IMR-90 (cell line): ENCODE measurements at regions not wholly inside any gene's neighbourhood (a gene's known extent, or its start where the extent isn't known, plus 50 kb on each side); places are given as distances from the start of the nearest gene placed in this dataset.

Experiments used
- ATAC-seq: fragments of 200-7000 bp; cut with Tn5 transposase; 2 replicates; pipeline ENCODE4 v1.9.1; 2020; ENCODE audit warnings: low read depth, mild to moderate bottlenecking, moderate library complexity
- BruUV-seq: library from RNA; stranded (reverse); fragments of 400-500 nt; replicated peaks from 2 replicates; lab custom pipeline; 2021; lab: Mats Ljungman, UMichigan
- CTCF ChIA-PET: fragments of 300-600 bp; formaldehyde crosslinking; extraction: SDS; loops from one replicate; lab custom pipeline; 2021; ENCODE audit warnings: antibody characterized with exemption; lab: Yijun Ruan, JAX
- POLR2A ChIA-PET: fragments of 300-600 bp; sonication (Branson Sonifier 250); formaldehyde crosslinking; loops from one replicate; lab custom pipeline; 2022; ENCODE audit warnings: antibody characterized with exemption; ENCODE audit not compliant: unreplicated experiment; lab: Charles Lee
- DNase-seq: peaks from one replicate; pipeline ENCODE4 v3.0.0; 2013
- H2AFZ ChIP-seq: replicated peaks from 2 replicates; pipeline ENCODE3; 2013; ENCODE audit warnings: low read length, mild to moderate bottlenecking; ENCODE audit not compliant: poor library complexity
- H2AK5ac ChIP-seq: 2 replicates; pipeline ENCODE4 v1.6.1; 2013; ENCODE audit warnings: low read depth, low read length, inconsistent platforms
- H2AK9ac ChIP-seq: replicated peaks from 2 replicates; pipeline ENCODE3; 2013; ENCODE audit warnings: mild to moderate bottlenecking, low read depth, low read length, moderate library complexity; ENCODE audit not compliant: poor library complexity
- H2BK120ac ChIP-seq: 2 replicates; pipeline ENCODE4 v1.6.1; 2013; ENCODE audit warnings: low read depth, low read length, inconsistent platforms
- H2BK15ac ChIP-seq: 3 replicates; pipeline ENCODE4 v1.6.1; 2013; ENCODE audit warnings: low read depth, low read length, inconsistent platforms
- H2BK20ac ChIP-seq: 2 replicates; pipeline ENCODE4 v1.6.1; 2013; ENCODE audit warnings: low read depth, mild to moderate bottlenecking, inconsistent platforms, low read length, moderate library complexity
- H2BK5ac ChIP-seq: 2 replicates; pipeline ENCODE4 v1.6.1; 2013; ENCODE audit warnings: mild to moderate bottlenecking, low read depth, low read length, inconsistent platforms; ENCODE audit not compliant: poor library complexity, severe bottlenecking
- H3K14ac ChIP-seq: replicated peaks from 2 replicates; pipeline ENCODE4 v1.6.1; 2013; ENCODE audit warnings: low read depth, low read length, inconsistent platforms
- H3K18ac ChIP-seq: 2 replicates; pipeline ENCODE4 v1.6.1; 2013; ENCODE audit warnings: low read depth, low read length, control low read depth
- H3K23ac ChIP-seq: 2 replicates; pipeline ENCODE4 v1.6.1; 2013; ENCODE audit warnings: low read depth, low read length, inconsistent platforms
- H3K27ac ChIP-seq: 2 replicates; pipeline ENCODE4 v1.5.1; 2013; ENCODE audit warnings: mild to moderate bottlenecking, control low read depth, low read length; ENCODE audit not compliant: insufficient read depth
- H3K27me3 ChIP-seq: 2 replicates; pipeline ENCODE4 v1.6.1; 2013; ENCODE audit warnings: low read length; ENCODE audit not compliant: control insufficient read depth, insufficient read depth
- H3K36me3 ChIP-seq: 2 replicates; pipeline ENCODE4 v1.6.1; 2013; ENCODE audit warnings: low read length, mixed read lengths; ENCODE audit not compliant: control insufficient read depth, insufficient read depth
- H3K4ac ChIP-seq: 2 replicates; pipeline ENCODE4 v1.6.1; 2013; ENCODE audit warnings: low read depth, low read length, inconsistent platforms
- H3K4me1 ChIP-seq: 2 replicates; pipeline ENCODE4 v1.6.1; 2013; ENCODE audit warnings: low read length, mixed read lengths; ENCODE audit not compliant: control insufficient read depth, insufficient read depth
- H3K4me2 ChIP-seq: 2 replicates; pipeline ENCODE4 v1.6.1; 2013; ENCODE audit warnings: low read depth, mild to moderate bottlenecking, control low read depth, low read length, moderate library complexity
- H3K4me3 ChIP-seq: 2 replicates; pipeline ENCODE4 v1.5.1; 2013; ENCODE audit warnings: low read depth, mild to moderate bottlenecking, control low read depth, low read length, moderate library complexity; ENCODE audit not compliant: insufficient read depth
- H3K56ac ChIP-seq: 2 replicates; pipeline ENCODE4 v1.6.1; 2013; ENCODE audit warnings: low read length, inconsistent platforms; ENCODE audit not compliant: insufficient read depth; ENCODE audit errors: extremely low read depth
- H3K79me1 ChIP-seq, 2 experiments: 2 replicates each; pipeline ENCODE4 v1.6.1; 2013; ENCODE audit warnings: low read length in 2 of 2, inconsistent platforms in 1 of 2, low read depth in 1 of 2
- H3K9ac ChIP-seq: 2 replicates; pipeline ENCODE4 v1.6.1; 2013; ENCODE audit warnings: low read depth, low read length, control low read depth
- H3K9me1 ChIP-seq: 2 replicates; pipeline ENCODE4 v1.6.1; 2013; ENCODE audit warnings: low read length, inconsistent platforms; ENCODE audit not compliant: insufficient read depth
- H3K9me3 ChIP-seq: 2 replicates; pipeline ENCODE4 v1.6.1; 2013; ENCODE audit warnings: low read length; ENCODE audit not compliant: control insufficient read depth, insufficient read depth
- H4K20me1 ChIP-seq: 2 replicates; pipeline ENCODE4 v1.6.1; 2013; ENCODE audit warnings: low read length, inconsistent platforms; ENCODE audit not compliant: insufficient read depth
- H4K5ac ChIP-seq: 2 replicates; pipeline ENCODE4 v1.6.1; 2013; ENCODE audit warnings: mild to moderate bottlenecking, low read depth, low read length, control low read depth
- H4K8ac ChIP-seq, 2 experiments: 2 replicates each; pipeline ENCODE4 v1.6.1; 2013; ENCODE audit warnings: low read depth in 2 of 2, low read length in 2 of 2, control low read depth in 1 of 2, inconsistent platforms in 1 of 2
- H4K91ac ChIP-seq: 2 replicates; pipeline ENCODE4 v1.6.1; 2013; ENCODE audit warnings: low read depth, low read length, inconsistent platforms; ENCODE audit not compliant: insufficient read depth
- MAZ ChIP-seq: IDR thresholded peaks from 2 replicates; pipeline ENCODE4 v1.6.1; 2012; ENCODE audit warnings: low read depth, mild to moderate bottlenecking, low read length, improper control_type of control experiment, moderate library complexity, borderline replicate concordance
- RAD21 ChIP-seq: IDR thresholded peaks from 2 replicates; pipeline ENCODE4 v1.6.1; 2012; ENCODE audit warnings: low read length, improper control_type of control experiment
- RCOR1 ChIP-seq: IDR thresholded peaks from 2 replicates; pipeline ENCODE4 v1.6.1; 2012; ENCODE audit warnings: mild to moderate bottlenecking, low read length, improper control_type of control experiment; ENCODE audit not compliant: insufficient replicate concordance
- RFX5 ChIP-seq: IDR thresholded peaks from 2 replicates; pipeline ENCODE4 v1.8.0; 2012; ENCODE audit warnings: low read depth, mild to moderate bottlenecking, low read length, moderate library complexity
- WGBS, 2 experiments: methylation state at CpG; one replicate each; pipeline versions ENCODE4 v1.1.5 to v1.1.7; 2013; ENCODE audit warnings: missing lambda C conversion rate in 2 of 2; ENCODE audit not compliant: insufficient read length in 1 of 2; ENCODE audit errors: extremely low coverage in 2 of 2; 5-methylcytosine and 5-hydroxymethylcytosine counted together
- dilution Hi-C: fragments of 300-500 bp; cut with HindIII; formaldehyde crosslinking; loops from one replicate; pipeline ENCODE4 v1.14.3; 2018; ENCODE audit warnings: low sequenced_read_pairs; ENCODE audit not compliant: unreplicated experiment
- in situ Hi-C: fragments of 300-500 bp; cut with MboI; formaldehyde crosslinking; loops from 3 replicates; pipeline ENCODE4 v1.14.3; 2019; ENCODE audit warnings: low sequenced_read_pairs, inconsistent platforms, mixed read lengths
- intact Hi-C: fragments of 100-400 bp; cut with micrococcal nuclease; formaldehyde crosslinking; loops from 2 replicates; pipeline ENCODE4 v1.10.0; 2022
- TF ChIP-seq, protein P1 (sequence below): conservative IDR thresholded peaks from 2 replicates; pipeline ENCODE4 v1.5.1; 2012; ENCODE audit warnings: mild to moderate bottlenecking, low read depth, low read length, improper control_type of control experiment

DNA sequence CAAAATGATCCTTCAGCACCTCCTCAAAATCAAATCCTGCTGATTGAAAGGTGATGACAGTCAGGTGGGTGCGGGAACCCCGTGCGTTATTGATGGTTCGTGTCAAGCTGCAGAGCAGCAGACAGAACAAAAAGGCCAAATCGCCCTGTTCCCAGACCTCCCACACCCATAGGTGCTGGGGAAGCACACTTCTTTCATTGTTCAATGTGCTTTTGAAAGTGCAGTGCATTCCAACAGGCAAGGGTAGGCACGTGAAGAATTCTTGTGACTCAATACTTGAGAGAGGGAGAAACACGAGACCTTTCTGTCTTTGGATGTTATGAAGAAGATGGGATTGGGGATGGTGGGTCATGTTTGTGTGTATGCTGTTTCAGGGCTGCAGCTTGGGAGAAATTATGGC, 514.0 kb downstream of the MCTP2 start:
- H3K4me1 ChIP-seq = no peaks in the 10 kb centered on the region
- DNase-seq (no peak), ATAC-seq (no peak)
- H4K91ac ChIP-seq = no peak overlapping the region
- POLR2A ChIA-PET = no interaction called here
- no peak overlapping the region for H2BK15ac ChIP-seq
- dilution Hi-C loops (no loop called here), intact Hi-C loops (no loop called here), in situ Hi-C loops (no loop called here)
- no peaks in the 10 kb centered on the region for H3K9me1 ChIP-seq
- no peak overlapping the region for H2BK5ac ChIP-seq
- no peaks in the 10 kb centered on the region for H4K20me1 ChIP-seq
- 20% methylated on average over 1 of the region's 7 CpGs; no CpG with 5 or more reads in 1 of the 2 experiments for WGBS, 2 experiments
- peaks cover 18% of the 10 kb centered on the region for H3K9me3 ChIP-seq
- no peaks in the 10 kb centered on the region for H3K36me3 ChIP-seq
- no peak overlapping the region for H2BK120ac ChIP-seq
- no peak overlapping the region for H3K14ac ChIP-seq
- no peak overlapping the region for H2AFZ ChIP-seq
- no peak overlapping the region for H3K4me2 ChIP-seq
- H3K27ac ChIP-seq = no peak overlapping the region
- no TSS peak for BruUV-seq
- H3K9ac ChIP-seq = no peak overlapping the region
- no peak overlapping the region for H2AK5ac ChIP-seq
- H3K79me1 ChIP-seq = no peaks in the 10 kb centered on the region
- no peak overlapping the region for H3K18ac ChIP-seq
- H4K8ac ChIP-seq = no peak overlapping the region
- H3K4me3 ChIP-seq = no peak overlapping the region
- no peak overlapping the region for H3K23ac ChIP-seq
- no peak overlapping the region for H2AK9ac ChIP-seq
- no peak overlapping the region for H2BK20ac ChIP-seq
- H3K56ac ChIP-seq = no peak overlapping the region
- CTCF ChIA-PET = no interaction called here
- no peak overlapping the region for H3K4ac ChIP-seq
- H3K27me3 ChIP-seq = no peaks in the 10 kb centered on the region
- no peak overlapping the region for H4K5ac ChIP-seq
- no peak for TF ChIP-seq RAD21
- no peak for TF ChIP-seq RFX5
- no peak for TF ChIP-seq RCOR1
- TF ChIP-seq, protein P1, sequence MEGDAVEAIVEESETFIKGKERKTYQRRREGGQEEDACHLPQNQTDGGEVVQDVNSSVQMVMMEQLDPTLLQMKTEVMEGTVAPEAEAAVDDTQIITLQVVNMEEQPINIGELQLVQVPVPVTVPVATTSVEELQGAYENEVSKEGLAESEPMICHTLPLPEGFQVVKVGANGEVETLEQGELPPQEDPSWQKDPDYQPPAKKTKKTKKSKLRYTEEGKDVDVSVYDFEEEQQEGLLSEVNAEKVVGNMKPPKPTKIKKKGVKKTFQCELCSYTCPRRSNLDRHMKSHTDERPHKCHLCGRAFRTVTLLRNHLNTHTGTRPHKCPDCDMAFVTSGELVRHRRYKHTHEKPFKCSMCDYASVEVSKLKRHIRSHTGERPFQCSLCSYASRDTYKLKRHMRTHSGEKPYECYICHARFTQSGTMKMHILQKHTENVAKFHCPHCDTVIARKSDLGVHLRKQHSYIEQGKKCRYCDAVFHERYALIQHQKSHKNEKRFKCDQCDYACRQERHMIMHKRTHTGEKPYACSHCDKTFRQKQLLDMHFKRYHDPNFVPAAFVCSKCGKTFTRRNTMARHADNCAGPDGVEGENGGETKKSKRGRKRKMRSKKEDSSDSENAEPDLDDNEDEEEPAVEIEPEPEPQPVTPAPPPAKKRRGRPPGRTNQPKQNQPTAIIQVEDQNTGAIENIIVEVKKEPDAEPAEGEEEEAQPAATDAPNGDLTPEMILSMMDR = no peak
- TF ChIP-seq MAZ = no peak
